ENCODE measurements at regions not wholly inside any gene's neighbourhood (a gene's known extent, or its start where the extent isn't known, plus 50 kb on each side); places are given as distances from the start of the nearest gene placed in this dataset.

DNA sequence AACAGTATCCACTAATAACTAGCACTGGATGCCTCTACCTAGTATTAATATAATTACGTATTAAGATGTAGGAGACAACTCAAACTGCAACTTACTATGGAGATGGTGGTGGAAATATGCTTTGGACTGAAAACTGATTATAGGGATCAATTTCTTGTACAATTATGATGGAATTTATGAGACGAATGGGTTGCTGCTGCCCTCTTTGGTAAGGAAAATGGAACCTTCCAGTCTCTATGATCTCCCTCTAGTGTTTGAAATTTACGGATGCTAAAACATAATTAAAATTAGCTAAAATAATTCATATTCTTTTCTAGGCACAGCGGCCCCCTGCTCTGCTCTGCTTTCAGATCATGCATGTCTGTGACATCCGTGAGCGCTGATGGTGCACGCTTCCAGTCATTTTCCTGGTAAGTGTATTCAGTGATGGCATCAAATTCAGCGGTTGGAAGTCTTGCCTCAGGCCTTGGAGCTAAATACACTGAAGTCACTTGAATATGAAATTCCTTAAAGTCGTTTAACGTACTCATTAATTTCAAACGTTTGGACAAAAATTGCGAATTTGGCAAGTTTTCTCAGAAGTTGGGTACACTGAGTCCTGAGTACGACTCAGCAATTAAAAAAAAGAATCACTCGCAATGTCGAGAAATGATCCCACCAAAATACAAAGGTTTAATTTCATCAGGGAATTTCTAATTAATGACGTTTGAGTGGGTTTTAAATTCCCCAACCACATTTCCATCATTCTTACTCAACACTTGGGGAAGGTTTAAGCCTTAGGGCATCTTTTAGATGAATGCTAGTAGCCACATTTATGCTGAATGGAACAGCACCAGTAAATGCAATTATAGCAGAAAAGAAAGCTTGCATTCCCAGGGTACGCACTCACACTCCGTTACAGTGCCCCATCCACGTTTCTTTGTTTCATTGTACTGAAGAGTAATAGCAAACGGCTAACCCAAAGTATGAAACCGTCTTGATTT is 132.6 kb downstream of the NR2F2 start:
- TF ChIP-seq, protein P1, sequence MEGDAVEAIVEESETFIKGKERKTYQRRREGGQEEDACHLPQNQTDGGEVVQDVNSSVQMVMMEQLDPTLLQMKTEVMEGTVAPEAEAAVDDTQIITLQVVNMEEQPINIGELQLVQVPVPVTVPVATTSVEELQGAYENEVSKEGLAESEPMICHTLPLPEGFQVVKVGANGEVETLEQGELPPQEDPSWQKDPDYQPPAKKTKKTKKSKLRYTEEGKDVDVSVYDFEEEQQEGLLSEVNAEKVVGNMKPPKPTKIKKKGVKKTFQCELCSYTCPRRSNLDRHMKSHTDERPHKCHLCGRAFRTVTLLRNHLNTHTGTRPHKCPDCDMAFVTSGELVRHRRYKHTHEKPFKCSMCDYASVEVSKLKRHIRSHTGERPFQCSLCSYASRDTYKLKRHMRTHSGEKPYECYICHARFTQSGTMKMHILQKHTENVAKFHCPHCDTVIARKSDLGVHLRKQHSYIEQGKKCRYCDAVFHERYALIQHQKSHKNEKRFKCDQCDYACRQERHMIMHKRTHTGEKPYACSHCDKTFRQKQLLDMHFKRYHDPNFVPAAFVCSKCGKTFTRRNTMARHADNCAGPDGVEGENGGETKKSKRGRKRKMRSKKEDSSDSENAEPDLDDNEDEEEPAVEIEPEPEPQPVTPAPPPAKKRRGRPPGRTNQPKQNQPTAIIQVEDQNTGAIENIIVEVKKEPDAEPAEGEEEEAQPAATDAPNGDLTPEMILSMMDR (IDR thresholded peaks at IDR 0.05; ENCODE audit: borderline replicate concordance, extremely low read depth, low read length, poor library complexity, severe bottlenecking) = no peak
- no peak for TF ChIP-seq EZH2 (IDR thresholded peaks at IDR 0.05; ENCODE audit: borderline replicate concordance, low read depth, low read length, severe bottlenecking)
